ENCODE measurements at regions not wholly inside any gene's neighbourhood (a gene's known extent, or its start where the extent isn't known, plus 50 kb on each side); places are given as distances from the start of the nearest gene placed in this dataset.

DNA sequence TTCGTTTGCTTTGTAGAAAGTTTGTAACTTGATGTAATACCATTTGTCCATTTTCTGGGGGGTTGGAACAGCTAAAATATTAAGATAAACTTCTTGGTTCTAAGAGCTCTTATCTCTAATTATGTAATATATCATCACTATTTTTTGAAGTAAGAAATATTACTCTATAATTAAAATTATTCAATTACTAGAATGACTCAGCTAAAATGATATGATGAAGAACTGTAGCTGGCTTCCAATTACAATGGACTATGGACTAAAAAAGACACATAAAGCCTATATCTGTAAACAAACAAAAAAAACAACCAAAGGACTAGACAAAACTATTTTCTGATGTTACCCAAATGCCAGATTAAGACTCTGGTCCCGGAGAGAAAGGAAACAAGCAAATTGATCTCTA lies 569.4 kb downstream of the PCDH18 start:
- Histone ChIP-seq H3K27me3 (ENCODE audit: control insufficient read depth, insufficient read depth, low read length) (no peaks in the 10 kb centered on the region), H2BK5ac (ENCODE audit: low read depth, low read length, poor library complexity, severe bottlenecking) (no peak overlapping the region), H3K4me2 (ENCODE audit: low read depth, low read length) (no peak overlapping the region), H3K36me3 (ENCODE audit: control insufficient read depth, insufficient read depth, low read length) (no peaks in the 10 kb centered on the region), H3K18ac (ENCODE audit: low read depth, low read length) (no peak overlapping the region), H2AK9ac (replicated peaks; ENCODE audit: low read depth, low read length, poor library complexity) (no peak overlapping the region), H4K8ac (ENCODE audit: low read depth in 2 of 2, low read length in 2 of 2) (no peak overlapping the region), H4K91ac (ENCODE audit: insufficient read depth, low read depth, low read length) (no peak overlapping the region), H4K20me1 (ENCODE audit: insufficient read depth, low read length) (no peaks in the 10 kb centered on the region), H3K4me3 (ENCODE audit: insufficient read depth, low read depth, low read length) (no peak overlapping the region), H4K5ac (ENCODE audit: low read depth, low read length) (no peak overlapping the region), H2BK20ac (ENCODE audit: low read depth, low read length) (no peak overlapping the region), H3K4ac (ENCODE audit: low read depth, low read length) (no peak overlapping the region), H3K14ac (replicated peaks; ENCODE audit: low read depth, low read length) (no peak overlapping the region), H3K23ac (ENCODE audit: low read depth, low read length) (no peak overlapping the region), H2BK120ac (ENCODE audit: low read depth, low read length) (no peak overlapping the region), H3K9ac (ENCODE audit: low read depth, low read length) (no peak overlapping the region), H3K9me1 (ENCODE audit: insufficient read depth, low read length) (no peaks in the 10 kb centered on the region), H3K27ac (ENCODE audit: insufficient read depth, low read length) (no peak overlapping the region), H2AK5ac (ENCODE audit: low read depth, low read length) (no peak overlapping the region), H2AFZ (replicated peaks; ENCODE audit: low read length, poor library complexity) (no peak overlapping the region), H3K56ac (ENCODE audit: extremely low read depth, insufficient read depth, low read length) (no peak overlapping the region), H2BK15ac (ENCODE audit: low read depth, low read length) (no peak overlapping the region), H3K9me3 (ENCODE audit: control insufficient read depth, insufficient read depth, low read length) (no peaks in the 10 kb centered on the region), H3K79me1 (ENCODE audit: low read depth in 1 of 2, low read length in 2 of 2) (no peaks in the 10 kb centered on the region), H3K4me1 (ENCODE audit: control insufficient read depth, insufficient read depth, low read length) (no peaks in the 10 kb centered on the region)
- WGBS, 2 experiments (ENCODE audit: extremely low coverage in 2 of 2, insufficient read length in 1 of 2): no CpG with 5 or more reads among the region's 2 CpGs
- no TSS peak for BruUV-seq (replicated peaks)
- POLR2A ChIA-PET (ENCODE audit: unreplicated experiment): no interaction called here
- DNase-seq (no peak), ATAC-seq (ENCODE audit: low read depth) (no peak)
- dilution Hi-C loops (cut with HindIII; ENCODE audit: low sequenced_read_pairs, unreplicated experiment) (no loop called here), in situ Hi-C loops (cut with MboI; ENCODE audit: low sequenced_read_pairs) (no loop called here), intact Hi-C loops (cut with micrococcal nuclease) (no loop called here)
- CTCF ChIA-PET: no interaction called here
- TF ChIP-seq NFE2L2 (IDR thresholded peaks at IDR 0.05; ENCODE audit: low read depth, low read length): peak; percentile 71; the same call in 1 of the 2 replicates
- TF ChIP-seq, protein P1, sequence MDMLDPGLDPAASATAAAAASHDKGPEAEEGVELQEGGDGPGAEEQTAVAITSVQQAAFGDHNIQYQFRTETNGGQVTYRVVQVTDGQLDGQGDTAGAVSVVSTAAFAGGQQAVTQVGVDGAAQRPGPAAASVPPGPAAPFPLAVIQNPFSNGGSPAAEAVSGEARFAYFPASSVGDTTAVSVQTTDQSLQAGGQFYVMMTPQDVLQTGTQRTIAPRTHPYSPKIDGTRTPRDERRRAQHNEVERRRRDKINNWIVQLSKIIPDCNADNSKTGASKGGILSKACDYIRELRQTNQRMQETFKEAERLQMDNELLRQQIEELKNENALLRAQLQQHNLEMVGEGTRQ (IDR thresholded peaks at IDR 0.05; ENCODE audit: low read depth, low read length): no peak

Data from IMR-90 (cell line).